ENCODE measurements at regions not wholly inside any gene's neighbourhood (a gene's known extent, or its start where the extent isn't known, plus 50 kb on each side); places are given as distances from the start of the nearest gene placed in this dataset.

- DNase-seq (ENCODE audit: low read depth, low spot score), result no peak
Observed at GRCh38 chr1:60598041-60598910, 484.1 kb upstream of the NFIA start.

- peak; percentile 34 for DNase-seq (ENCODE audit: low read depth, low spot score)
Observed at GRCh38 chr1:60596791-60597750, 485.3 kb upstream of the NFIA start.

GRCh38 chr1:60591583-60591982 lies 490.8 kb upstream of the NFIA start:
- no peak for DNase-seq (ENCODE audit: low read depth, low spot score)

GRCh38 chr1:60589916-60590315 lies 492.4 kb upstream of the NFIA start:
- DNase-seq (ENCODE audit: low read depth, low spot score), result peak; percentile 49

- DNase-seq (ENCODE audit: low read depth, low spot score), result peak; percentile 81
Observed at GRCh38 chr1:60589046-60589748, 493.2 kb upstream of the NFIA start.

GRCh38 chr1:60584371-60584770 lies 498.0 kb upstream of the NFIA start:
- DNase-seq (ENCODE audit: low read depth, low spot score), result no peak

GRCh38 chr1:60583696-60584095 lies 498.7 kb upstream of the NFIA start:
- DNase-seq (ENCODE audit: low read depth, low spot score), result no peak

- no peak for DNase-seq (ENCODE audit: low read depth, low spot score)
Observed at GRCh38 chr1:60581455-60582220, 500.7 kb upstream of the NFIA start.

GRCh38 chr1:60577029-60577428 lies 503.5 kb upstream of the C1orf87 start:
- no peak for DNase-seq (ENCODE audit: low read depth, low spot score)

GRCh38 chr1:60575326-60575977 lies 501.9 kb upstream of the C1orf87 start:
- DNase-seq (ENCODE audit: low read depth, low spot score), result no peak

- DNase-seq (ENCODE audit: low read depth, low spot score), result peak; percentile 72
Observed at GRCh38 chr1:60573726-60574409, 500.3 kb upstream of the C1orf87 start.

GRCh38 chr1:60573121-60573520 lies 499.6 kb upstream of the C1orf87 start:
- peak; percentile 17 for DNase-seq (ENCODE audit: low read depth, low spot score)

GRCh38 chr1:60572378-60572777 lies 498.8 kb upstream of the C1orf87 start:
- no peak for DNase-seq (ENCODE audit: low read depth, low spot score)

GRCh38 chr1:60571811-60572210 lies 498.2 kb upstream of the C1orf87 start:
- DNase-seq (ENCODE audit: low read depth, low spot score), result peak; percentile 16

- DNase-seq (ENCODE audit: low read depth, low spot score), result no peak
Observed at GRCh38 chr1:60569189-60569588, 495.6 kb upstream of the C1orf87 start.

GRCh38 chr1:60567256-60567655 lies 493.7 kb upstream of the C1orf87 start:
- no peak for DNase-seq (ENCODE audit: low read depth, low spot score)

- DNase-seq (ENCODE audit: low read depth, low spot score), result peak; percentile 67
Observed at GRCh38 chr1:60564916-60565750, 491.6 kb upstream of the C1orf87 start.

- no peak for DNase-seq (ENCODE audit: low read depth, low spot score)
Observed at GRCh38 chr1:60563777-60564535, 490.4 kb upstream of the C1orf87 start.

Data from astrocyte of the hippocampus (primary cell).